Left lung (tissue), 4 donors: ENCODE measurements at regions not wholly inside any gene's neighbourhood (a gene's known extent, or its start where the extent isn't known, plus 50 kb on each side); places are given as distances from the start of the nearest gene placed in this dataset.

Source experiments
- ATAC-seq: fragments of 200-7000 bp; cut with Tn5 transposase; one replicate; pipeline ENCODE4 v1.9.1; 2020; ENCODE audit warnings: moderate library complexity
- DNase-seq, 4 donors: peaks; one replicate each; pipeline ENCODE4 v3.0.0-alpha.2; 2013 to 2020
- H3K27ac ChIP-seq, 2 donors: fragments of 200-600 bp; sonication (generic) in 1 of 2; one replicate each; pipeline versions ENCODE4 v1.5.0 to v1.8.0; 2020 to 2021
- H3K27me3 ChIP-seq, 2 donors: fragments of 200-600 bp; sonication (generic) in 1 of 2; one replicate each; pipeline versions ENCODE4 v1.5.0 to v1.8.0; 2020 to 2021
- H3K36me3 ChIP-seq, 2 donors: fragments of 200-600 bp; sonication (generic) in 1 of 2; one replicate each; pipeline versions ENCODE4 v1.5.0 to v1.8.0; 2020 to 2021
- H3K4me1 ChIP-seq, 2 donors: fragments of 200-600 bp; one replicate each; pipeline ENCODE4 v1.8.0; 2021
- H3K4me3 ChIP-seq, 2 donors: fragments of 200-600 bp; sonication (generic) in 1 of 2; one replicate each; pipeline versions ENCODE4 v1.5.0 to v1.8.0; 2020 to 2021; ENCODE audit warnings: mild to moderate bottlenecking in 1 of 2
- H3K9me3 ChIP-seq, 2 donors: fragments of 200-600 bp; sonication (generic) in 1 of 2; one replicate each; pipeline versions ENCODE4 v1.5.0 to v1.8.0; 2020 to 2021
- CTCF ChIP-seq, 2 donors: fragments of 200-600 bp; sonication (generic) in 1 of 2; IDR thresholded peaks; one replicate each; pipeline versions ENCODE4 v1.5.0 to v1.8.0; 2021; ENCODE audit warnings: antibody characterized with exemption in 2 of 2
- intact Hi-C, 2 donors: fragments of 100-400 bp; cut with DNase I; formaldehyde crosslinking; loops; one replicate each; pipeline versions ENCODE4 v1.11.2 to v1.14.2; 2022
- donor health status: DM: no; HTN: yes; CAD: no.
- donor health status: DM: no; HTN: no; CAD: no.

DNA sequence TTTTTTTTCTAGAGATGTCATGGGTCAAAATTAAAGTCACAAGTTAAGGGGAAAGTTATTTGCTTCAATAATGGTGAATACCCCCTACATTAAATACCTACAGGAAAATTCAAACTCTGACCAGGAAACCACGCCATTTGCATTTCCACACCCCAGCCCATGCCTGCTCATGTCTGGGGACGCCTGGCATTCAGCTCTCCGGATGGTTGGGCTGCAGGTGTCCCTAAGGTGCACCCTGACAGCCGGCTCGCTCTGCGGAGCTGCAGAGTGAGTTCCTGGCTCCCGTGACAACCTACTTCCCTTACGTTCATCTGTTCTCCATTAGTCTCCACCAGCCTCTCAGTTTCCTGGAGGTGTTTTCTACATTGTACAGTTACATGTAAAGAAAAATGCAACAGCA lies 122.7 kb upstream of the RIOK3 start:
- ATAC-seq (peak; percentile 69), DNase-seq (no peak)
- no peak for TF ChIP-seq CTCF (IDR thresholded peaks at IDR 0.05)
- H3K4me1 ChIP-seq, result no peaks in the 10 kb centered on the region
- peak overlapping the region; percentile 59 to 70 for H3K27ac ChIP-seq
- H3K36me3 ChIP-seq, result no peaks in the 10 kb centered on the region
- H3K9me3 ChIP-seq, result no peaks in the 10 kb centered on the region
- peak overlapping the region in 1 of 2 donors; percentile 26 for H3K4me3 ChIP-seq
- intact Hi-C loops, result no loop called here
- no peaks in the 10 kb centered on the region for H3K27me3 ChIP-seq

DNA sequence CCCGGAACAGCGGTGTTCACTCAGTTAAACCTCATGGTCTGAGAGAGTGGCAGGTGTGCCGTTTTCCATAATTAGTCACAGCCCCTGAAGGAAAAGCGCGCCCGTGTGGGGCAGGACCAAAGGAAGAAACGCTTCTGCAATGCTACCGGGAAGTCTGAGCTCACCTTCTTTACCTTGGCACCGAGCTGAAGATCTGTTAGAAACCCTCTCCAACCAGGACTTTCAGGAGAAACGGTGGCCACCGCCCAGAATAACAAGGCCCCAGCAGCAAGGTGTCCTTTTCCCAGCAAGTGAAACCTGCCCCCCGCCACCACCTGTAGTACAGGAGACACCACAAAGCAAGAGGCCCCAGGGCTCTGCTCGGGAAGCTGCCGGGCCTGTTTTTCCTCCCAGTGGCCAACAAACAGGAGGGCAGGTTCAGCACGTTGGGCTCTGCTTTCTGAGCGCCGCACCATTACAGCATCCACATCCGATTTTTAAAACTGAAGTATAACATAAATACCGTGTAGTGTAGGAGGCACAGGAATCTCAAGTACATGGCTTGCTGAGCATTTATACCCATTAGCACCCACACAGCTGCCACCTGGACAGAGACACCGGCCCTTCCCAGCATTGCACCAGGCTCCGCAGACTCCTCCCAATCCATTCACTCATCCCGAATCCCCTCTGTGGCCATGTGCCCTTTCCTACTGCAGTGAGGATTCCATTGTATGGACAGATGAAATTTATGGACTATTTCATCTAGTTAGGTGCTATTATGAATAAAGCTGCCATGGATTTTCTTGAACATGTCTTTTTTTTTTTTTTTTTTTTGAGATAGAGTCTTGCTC lies 121.8 kb upstream of the RIOK3 start:
- peak in 3 of 4 donors; percentile 67 to 80 (median 75) for DNase-seq
- Histone ChIP-seq H3K4me1 (no peaks in the 10 kb centered on the region), H3K36me3 (no peaks in the 10 kb centered on the region), H3K4me3 (peak overlapping the region in 1 of 2 donors; percentile 26), H3K27me3 (no peaks in the 10 kb centered on the region), H3K27ac (peak overlapping the region; percentile 59 to 70), H3K9me3 (no peaks in the 10 kb centered on the region)
- TF ChIP-seq CTCF (IDR thresholded peaks at IDR 0.05), result no peak
- intact Hi-C loops, result no loop called here
- ATAC-seq, result peak; percentile 93

DNA sequence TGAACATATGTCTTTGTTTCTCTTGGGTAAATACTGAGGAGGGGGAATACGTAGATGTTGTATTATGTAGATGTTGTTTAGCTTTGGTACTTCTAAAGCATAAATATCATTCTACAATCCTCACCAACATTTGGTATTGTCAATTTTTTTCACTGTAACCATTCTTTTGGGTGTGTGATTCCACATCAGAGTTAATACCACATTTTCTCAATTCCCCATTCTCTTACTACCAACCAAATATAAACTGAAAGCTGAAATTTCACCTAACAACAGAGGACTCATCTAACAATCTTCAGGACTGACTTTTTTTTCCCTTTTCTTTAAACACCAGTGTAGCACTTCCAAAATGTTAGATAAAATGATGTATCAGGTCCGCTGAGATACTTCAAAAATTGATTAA lies 120.7 kb upstream of the RIOK3 start:
- no peaks in the 10 kb centered on the region for H3K9me3 ChIP-seq
- TF ChIP-seq CTCF (IDR thresholded peaks at IDR 0.05), result no peak
- H3K4me3 ChIP-seq, result no peak overlapping the region
- H3K4me1 ChIP-seq, result no peaks in the 10 kb centered on the region
- no peak for DNase-seq
- H3K27ac ChIP-seq, result no peak overlapping the region
- H3K27me3 ChIP-seq, result no peaks in the 10 kb centered on the region
- no peak for ATAC-seq
- H3K36me3 ChIP-seq, result no peaks in the 10 kb centered on the region
- intact Hi-C loops, result no loop called here

- Histone ChIP-seq H3K36me3 (no peaks in the 10 kb centered on the region), H3K27me3 (no peaks in the 10 kb centered on the region), H3K4me1 (no peaks in the 10 kb centered on the region), H3K27ac (no peak overlapping the region), H3K4me3 (no peak overlapping the region), H3K9me3 (no peaks in the 10 kb centered on the region)
- no peak for TF ChIP-seq CTCF (IDR thresholded peaks at IDR 0.05)
- no peak for ATAC-seq
- no peak for DNase-seq
- intact Hi-C loops, result no loop called here
Measured at GRCh38 chr18:23333827-23334226, 119.3 kb upstream of the RIOK3 start.

GRCh38 chr18:23334569-23334968 lies 118.5 kb upstream of the RIOK3 start:
- H3K9me3 ChIP-seq, result no peaks in the 10 kb centered on the region
- H3K4me3 ChIP-seq, result no peak overlapping the region
- H3K4me1 ChIP-seq, result no peaks in the 10 kb centered on the region
- ATAC-seq, result no peak
- no peak overlapping the region for H3K27ac ChIP-seq
- no peak for DNase-seq
- H3K36me3 ChIP-seq, result no peaks in the 10 kb centered on the region
- no peak for TF ChIP-seq CTCF (IDR thresholded peaks at IDR 0.05)
- H3K27me3 ChIP-seq, result no peaks in the 10 kb centered on the region
- intact Hi-C loops, result no loop called here
